D341Med (cell line): ENCODE measurements at regions not wholly inside any gene's neighbourhood (a gene's known extent, or its start where the extent isn't known, plus 50 kb on each side); places are given as distances from the start of the nearest gene placed in this dataset.
"Not testable (repeated sequence)": the region's sequence is repeated elsewhere in the genome, so short reads cannot be mapped to it uniquely, and the experiment has no call there.

Experiments used
- DNase-seq: peaks from one replicate; pipeline ENCODE4 v3.0.0; 2012; ENCODE audit warnings: low spot score

GRCh38 chr9:115880221-115880885 is 273.2 kb upstream of the PAPPA start:
- DNase-seq: no peak

- DNase-seq: no peak
Measured at GRCh38 chr9:115882911-115883310, 270.7 kb upstream of the PAPPA start.

GRCh38 chr9:115883467-115884329 is 269.9 kb upstream of the PAPPA start:
- DNase-seq: peak; percentile 20

- no peak for DNase-seq
Measured at GRCh38 chr9:115884846-115885245, 268.7 kb upstream of the PAPPA start.

- no peak for DNase-seq
Measured at GRCh38 chr9:115888131-115888530, 265.5 kb upstream of the PAPPA start.

- DNase-seq: no peak
Measured at GRCh38 chr9:115891929-115892328, 261.7 kb upstream of the PAPPA start.

GRCh38 chr9:115898478-115898877 is 255.1 kb upstream of the PAPPA start:
- not testable (repeated sequence) for DNase-seq

- no peak for DNase-seq
Measured at GRCh38 chr9:115900698-115901097, 252.9 kb upstream of the PAPPA start.

GRCh38 chr9:115910959-115911358 is 242.6 kb upstream of the PAPPA start:
- no peak for DNase-seq

- no peak for DNase-seq
Measured at GRCh38 chr9:115912086-115912485, 241.5 kb upstream of the PAPPA start.

- no peak for DNase-seq
Measured at GRCh38 chr9:115913696-115914095, 239.9 kb upstream of the PAPPA start.

- no peak for DNase-seq
Measured at GRCh38 chr9:115914291-115914690, 239.3 kb upstream of the PAPPA start.

- no peak for DNase-seq
Measured at GRCh38 chr9:115921301-115921700, 232.3 kb upstream of the PAPPA start.

GRCh38 chr9:115922444-115922843 is 231.1 kb upstream of the PAPPA start:
- DNase-seq: no peak

- DNase-seq: no peak
Measured at GRCh38 chr9:115923410-115923809, 230.2 kb upstream of the PAPPA start.

- no peak for DNase-seq
Measured at GRCh38 chr9:115923903-115924668, 229.5 kb upstream of the PAPPA start.

GRCh38 chr9:115924669-115924987 is 229.0 kb upstream of the PAPPA start:
- no peak for DNase-seq

GRCh38 chr9:115925424-115925823 is 228.2 kb upstream of the PAPPA start:
- no peak for DNase-seq

- DNase-seq: no peak
Measured at GRCh38 chr9:115930472-115930871, 223.1 kb upstream of the PAPPA start.

GRCh38 chr9:115938479-115938878 is 215.1 kb upstream of the PAPPA start:
- no peak for DNase-seq

GRCh38 chr9:115939065-115939765 is 214.4 kb upstream of the PAPPA start:
- no peak for DNase-seq
